ENCODE measurements at regions not wholly inside any gene's neighbourhood (a gene's known extent, or its start where the extent isn't known, plus 50 kb on each side); places are given as distances from the start of the nearest gene placed in this dataset.

DNA sequence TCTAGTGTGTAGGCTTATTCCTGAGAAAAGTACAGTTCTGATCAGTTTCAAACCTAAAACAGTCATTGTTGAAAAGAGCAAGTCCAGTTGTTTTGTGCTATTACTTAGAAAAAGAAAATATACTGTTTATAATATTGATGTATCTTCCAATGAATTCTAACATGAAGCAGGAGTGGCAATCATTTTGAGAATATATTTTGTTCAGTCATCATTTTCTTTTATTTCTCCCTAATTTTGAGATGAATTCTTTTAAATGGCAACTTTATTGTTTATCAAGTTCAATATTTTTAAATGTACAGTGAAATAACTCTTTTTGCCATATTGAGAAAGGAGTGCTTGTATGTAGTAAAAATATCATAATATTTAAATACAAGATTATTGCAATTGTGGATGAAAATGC is 862.2 kb upstream of the MDGA2 start:
- Histone ChIP-seq H3K4me3 (ENCODE audit: low read depth, low read length) (no peak overlapping the region), H3K18ac (ENCODE audit: low read length) (no peak overlapping the region), H3K4ac (ENCODE audit: low read depth, low read length) (no peak overlapping the region), H2BK5ac (ENCODE audit: low read depth, low read length, poor library complexity) (no peak overlapping the region), H3K4me1 (ENCODE audit: control insufficient read depth in 1 of 2, insufficient read depth in 2 of 2, low read length in 2 of 2) (no peaks in the 10 kb centered on the region), H3K4me2 (ENCODE audit: low read length) (no peak overlapping the region), H2AK5ac (ENCODE audit: low read length) (no peak overlapping the region), H3K79me1 (ENCODE audit: low read length) (no peaks in the 10 kb centered on the region), H4K8ac (ENCODE audit: low read depth, low read length) (no peak overlapping the region), H2BK120ac (ENCODE audit: insufficient read depth, low read length, poor library complexity) (no peak overlapping the region), H3K9ac (ENCODE audit: low read length) (no peak overlapping the region), H3K27me3 (ENCODE audit: insufficient read depth, low read length) (no peaks in the 10 kb centered on the region), H4K91ac (ENCODE audit: low read depth, low read length) (no peak overlapping the region), H4K12ac (ENCODE audit: low read depth, low read length) (no peak overlapping the region), H3K9me3 (ENCODE audit: insufficient read depth, low read depth, low read length) (no peaks in the 10 kb centered on the region), H3K23ac (ENCODE audit: low read length) (no peak overlapping the region), H3K14ac (ENCODE audit: low read length) (no peak overlapping the region), H3K36me3 (ENCODE audit: control insufficient read depth in 1 of 2, insufficient read depth in 2 of 2, low read length in 2 of 2) (no peaks in the 10 kb centered on the region), H3K79me2 (ENCODE audit: control insufficient read depth, insufficient read depth, low read length, poor library complexity) (no peaks in the 10 kb centered on the region), H2BK12ac (ENCODE audit: low read length) (no peak overlapping the region), H2AFZ (ENCODE audit: insufficient read depth, low read length, poor library complexity) (no peak overlapping the region), H3K27ac (ENCODE audit: low read depth, low read length) (no peak overlapping the region)
- DNase-seq, result no peak

DNA sequence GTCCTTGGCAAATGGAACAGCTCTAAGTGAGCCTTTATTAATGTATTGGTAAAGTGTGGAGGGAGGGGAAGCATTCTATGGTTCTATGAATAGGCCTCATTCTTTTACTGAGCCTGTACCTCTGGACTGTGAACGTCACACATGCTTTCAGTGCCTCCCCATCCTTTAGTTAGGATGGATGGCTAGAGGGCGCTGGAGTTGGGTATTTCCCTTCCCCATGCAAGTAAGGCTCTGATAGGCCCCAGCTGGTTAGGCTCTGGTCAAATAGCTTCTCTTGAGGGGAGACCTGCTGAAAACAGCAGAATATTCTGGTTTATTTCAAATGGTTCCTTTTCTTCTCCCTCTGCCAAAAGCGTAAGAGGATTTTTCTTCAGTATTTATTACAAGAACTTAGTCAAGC is 860.9 kb upstream of the MDGA2 start:
- DNase-seq, result no peak
- Histone ChIP-seq H2BK12ac (ENCODE audit: low read length) (no peak overlapping the region), H3K14ac (ENCODE audit: low read length) (no peak overlapping the region), H4K8ac (ENCODE audit: low read depth, low read length) (no peak overlapping the region), H3K23ac (ENCODE audit: low read length) (no peak overlapping the region), H3K27ac (ENCODE audit: low read depth, low read length) (no peak overlapping the region), H3K4me2 (ENCODE audit: low read length) (no peak overlapping the region), H2BK5ac (ENCODE audit: low read depth, low read length, poor library complexity) (no peak overlapping the region), H4K91ac (ENCODE audit: low read depth, low read length) (no peak overlapping the region), H3K27me3 (ENCODE audit: insufficient read depth, low read length) (no peaks in the 10 kb centered on the region), H2BK120ac (ENCODE audit: insufficient read depth, low read length, poor library complexity) (no peak overlapping the region), H2AK5ac (ENCODE audit: low read length) (no peak overlapping the region), H3K9ac (ENCODE audit: low read length) (no peak overlapping the region), H3K79me2 (ENCODE audit: control insufficient read depth, insufficient read depth, low read length, poor library complexity) (no peaks in the 10 kb centered on the region), H3K36me3 (ENCODE audit: control insufficient read depth in 1 of 2, insufficient read depth in 2 of 2, low read length in 2 of 2) (no peaks in the 10 kb centered on the region), H2AFZ (ENCODE audit: insufficient read depth, low read length, poor library complexity) (peak overlapping the region; percentile 58), H3K9me3 (ENCODE audit: insufficient read depth, low read depth, low read length) (no peaks in the 10 kb centered on the region), H3K18ac (ENCODE audit: low read length) (no peak overlapping the region), H4K12ac (ENCODE audit: low read depth, low read length) (no peak overlapping the region), H3K79me1 (ENCODE audit: low read length) (no peaks in the 10 kb centered on the region), H3K4ac (ENCODE audit: low read depth, low read length) (no peak overlapping the region), H3K4me1 (ENCODE audit: control insufficient read depth in 1 of 2, insufficient read depth in 2 of 2, low read length in 2 of 2) (no peaks in the 10 kb centered on the region), H3K4me3 (ENCODE audit: low read depth, low read length) (no peak overlapping the region)
- WGBS (ENCODE audit: extremely low coverage, insufficient coverage, insufficient read length), result no CpG with 5 or more reads among the region's 3 CpGs

DNA sequence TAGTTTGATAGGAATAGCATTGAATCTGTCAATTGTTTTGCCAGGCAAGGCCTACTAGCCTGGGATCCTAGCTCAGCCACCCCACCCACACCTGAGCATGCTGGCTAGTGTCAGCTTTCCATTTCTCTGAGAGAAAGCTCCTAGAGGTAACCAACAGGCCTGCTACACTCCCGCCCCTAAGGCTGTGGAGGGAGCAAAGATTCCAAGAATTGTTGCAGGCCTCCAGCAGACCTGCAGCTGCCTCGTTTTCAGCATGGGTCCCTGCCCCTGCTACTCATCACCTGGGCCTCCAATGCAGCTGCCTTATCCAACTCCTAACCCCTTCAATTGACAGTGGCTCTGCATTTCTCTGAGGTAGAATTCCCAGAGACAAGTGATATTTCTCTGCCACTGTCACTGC is 852.4 kb upstream of the MDGA2 start:
- no peaks in the 10 kb centered on the region for H3K9me3 ChIP-seq (ENCODE audit: insufficient read depth, low read depth, low read length)
- H3K27ac ChIP-seq (ENCODE audit: low read depth, low read length), result no peak overlapping the region
- H3K4me1 ChIP-seq (ENCODE audit: control insufficient read depth in 1 of 2, insufficient read depth in 2 of 2, low read length in 2 of 2), result peaks cover 2 to 4% of the 10 kb centered on the region in 2 experiments
- H2BK5ac ChIP-seq (ENCODE audit: low read depth, low read length, poor library complexity), result no peak overlapping the region
- no peaks in the 10 kb centered on the region for H3K36me3 ChIP-seq (ENCODE audit: control insufficient read depth in 1 of 2, insufficient read depth in 2 of 2, low read length in 2 of 2)
- no peak overlapping the region for H4K8ac ChIP-seq (ENCODE audit: low read depth, low read length)
- no peak overlapping the region for H3K4ac ChIP-seq (ENCODE audit: low read depth, low read length)
- no peak overlapping the region for H3K14ac ChIP-seq (ENCODE audit: low read length)
- H4K91ac ChIP-seq (ENCODE audit: low read depth, low read length), result no peak overlapping the region
- H3K4me2 ChIP-seq (ENCODE audit: low read length), result peak overlapping the region; percentile 19
- H3K4me3 ChIP-seq (ENCODE audit: low read depth, low read length), result no peak overlapping the region
- no peaks in the 10 kb centered on the region for H3K27me3 ChIP-seq (ENCODE audit: insufficient read depth, low read length)
- no peak overlapping the region for H3K9ac ChIP-seq (ENCODE audit: low read length)
- no peak overlapping the region for H2BK12ac ChIP-seq (ENCODE audit: low read length)
- H2AK5ac ChIP-seq (ENCODE audit: low read length), result no peak overlapping the region
- H2AFZ ChIP-seq (ENCODE audit: insufficient read depth, low read length, poor library complexity), result no peak overlapping the region
- no peak overlapping the region for H3K18ac ChIP-seq (ENCODE audit: low read length)
- WGBS (ENCODE audit: extremely low coverage, insufficient coverage, insufficient read length), result no CpG with 5 or more reads among the region's 2 CpGs
- peak; percentile 7 to 52 for DNase-seq
- no peak overlapping the region for H3K23ac ChIP-seq (ENCODE audit: low read length)
- H3K79me2 ChIP-seq (ENCODE audit: control insufficient read depth, insufficient read depth, low read length, poor library complexity), result no peaks in the 10 kb centered on the region
- no peak overlapping the region for H4K12ac ChIP-seq (ENCODE audit: low read depth, low read length)
- no peaks in the 10 kb centered on the region for H3K79me1 ChIP-seq (ENCODE audit: low read length)
- peak overlapping the region; percentile 1 for H2BK120ac ChIP-seq (ENCODE audit: insufficient read depth, low read length, poor library complexity)

DNA sequence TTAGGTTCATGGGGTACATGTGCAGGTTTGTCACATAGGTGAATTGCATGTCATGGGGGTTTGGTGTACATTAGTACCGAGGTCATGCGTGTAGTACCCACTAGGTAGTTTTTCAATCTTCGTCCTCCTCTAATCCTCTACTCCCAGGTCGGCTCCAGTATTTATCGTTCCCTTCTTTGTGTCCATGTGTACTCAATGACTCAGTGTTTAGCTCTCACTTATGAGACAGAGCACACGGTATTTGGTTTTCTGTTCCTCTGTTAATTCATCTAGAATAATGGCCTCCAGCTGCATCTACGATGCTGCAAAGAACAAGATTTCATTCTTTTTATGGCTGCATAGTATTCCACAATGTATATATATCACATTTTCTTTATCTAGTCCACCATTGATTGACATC is 850.9 kb upstream of the MDGA2 start:
- H3K27me3 ChIP-seq (ENCODE audit: insufficient read depth, low read length), result no peaks in the 10 kb centered on the region
- H3K4me2 ChIP-seq (ENCODE audit: low read length), result no peak overlapping the region
- H3K18ac ChIP-seq (ENCODE audit: low read length), result no peak overlapping the region
- H3K27ac ChIP-seq (ENCODE audit: low read depth, low read length), result no peak overlapping the region
- H3K23ac ChIP-seq (ENCODE audit: low read length), result no peak overlapping the region
- H3K9me3 ChIP-seq (ENCODE audit: insufficient read depth, low read depth, low read length), result no peaks in the 10 kb centered on the region
- no peak overlapping the region for H2AFZ ChIP-seq (ENCODE audit: insufficient read depth, low read length, poor library complexity)
- H4K12ac ChIP-seq (ENCODE audit: low read depth, low read length), result no peak overlapping the region
- H3K9ac ChIP-seq (ENCODE audit: low read length), result no peak overlapping the region
- H3K14ac ChIP-seq (ENCODE audit: low read length), result no peak overlapping the region
- H2AK5ac ChIP-seq (ENCODE audit: low read length), result no peak overlapping the region
- H3K79me2 ChIP-seq (ENCODE audit: control insufficient read depth, insufficient read depth, low read length, poor library complexity), result no peaks in the 10 kb centered on the region
- H2BK120ac ChIP-seq (ENCODE audit: insufficient read depth, low read length, poor library complexity), result no peak overlapping the region
- no peak overlapping the region for H2BK5ac ChIP-seq (ENCODE audit: low read depth, low read length, poor library complexity)
- DNase-seq, result no peak
- no peak overlapping the region for H2BK12ac ChIP-seq (ENCODE audit: low read length)
- H3K4ac ChIP-seq (ENCODE audit: low read depth, low read length), result no peak overlapping the region
- no peak overlapping the region for H3K4me3 ChIP-seq (ENCODE audit: low read depth, low read length)
- no peak overlapping the region for H4K8ac ChIP-seq (ENCODE audit: low read depth, low read length)
- no peaks in the 10 kb centered on the region for H3K79me1 ChIP-seq (ENCODE audit: low read length)
- peaks cover 2 to 4% of the 10 kb centered on the region in 2 experiments for H3K4me1 ChIP-seq (ENCODE audit: control insufficient read depth in 1 of 2, insufficient read depth in 2 of 2, low read length in 2 of 2)
- WGBS (ENCODE audit: extremely low coverage, insufficient coverage, insufficient read length), result no CpG with 5 or more reads among the region's 7 CpGs
- H3K36me3 ChIP-seq (ENCODE audit: control insufficient read depth in 1 of 2, insufficient read depth in 2 of 2, low read length in 2 of 2), result no peaks in the 10 kb centered on the region
- H4K91ac ChIP-seq (ENCODE audit: low read depth, low read length), result no peak overlapping the region
